ENCODE measurements at regions not wholly inside any gene's neighbourhood (a gene's known extent, or its start where the extent isn't known, plus 50 kb on each side); places are given as distances from the start of the nearest gene placed in this dataset.

GRCh38 chr1:73913025-73913424 lies 285.0 kb downstream of the LRRIQ3 start:
- no peak for DNase-seq (ENCODE audit: low read depth)
- TF ChIP-seq CTCF (IDR thresholded peaks at IDR 0.05; ENCODE audit: low read length, missing control alignments) = no peak
- no peak overlapping the region for H3K4me3 ChIP-seq (replicated peaks; ENCODE audit: low read depth, low read length)

- no peak overlapping the region for H3K4me3 ChIP-seq (replicated peaks; ENCODE audit: low read depth, low read length)
- TF ChIP-seq CTCF (IDR thresholded peaks at IDR 0.05; ENCODE audit: low read length, missing control alignments) = no peak
- DNase-seq (ENCODE audit: low read depth) = no peak
These were observed 286.1 kb downstream of the LRRIQ3 start for GRCh38 chr1:73911849-73912248.

GRCh38 chr1:73910466-73910865 lies 287.5 kb downstream of the LRRIQ3 start:
- no peak for DNase-seq (ENCODE audit: low read depth)
- no peak for TF ChIP-seq CTCF (IDR thresholded peaks at IDR 0.05; ENCODE audit: low read length, missing control alignments)
- no peak overlapping the region for H3K4me3 ChIP-seq (replicated peaks; ENCODE audit: low read depth, low read length)

- DNase-seq (ENCODE audit: low read depth) = no peak
- no peak for TF ChIP-seq CTCF (IDR thresholded peaks at IDR 0.05; ENCODE audit: low read length, missing control alignments)
- no peak overlapping the region for H3K4me3 ChIP-seq (replicated peaks; ENCODE audit: low read depth, low read length)
These were observed 287.9 kb downstream of the LRRIQ3 start for GRCh38 chr1:73910062-73910461.

- no peak for TF ChIP-seq CTCF (IDR thresholded peaks at IDR 0.05; ENCODE audit: low read length, missing control alignments)
- H3K4me3 ChIP-seq (replicated peaks; ENCODE audit: low read depth, low read length) = no peak overlapping the region
- no peak for DNase-seq (ENCODE audit: low read depth)
These were observed 288.9 kb downstream of the LRRIQ3 start for GRCh38 chr1:73909043-73909562.

GRCh38 chr1:73907051-73907450 lies 290.9 kb downstream of the LRRIQ3 start:
- no peak for TF ChIP-seq CTCF (IDR thresholded peaks at IDR 0.05; ENCODE audit: low read length, missing control alignments)
- no peak overlapping the region for H3K4me3 ChIP-seq (replicated peaks; ENCODE audit: low read depth, low read length)
- no peak for DNase-seq (ENCODE audit: low read depth)

GRCh38 chr1:73903092-73903491 lies 294.9 kb downstream of the LRRIQ3 start:
- no peak overlapping the region for H3K4me3 ChIP-seq (replicated peaks; ENCODE audit: low read depth, low read length)
- TF ChIP-seq CTCF (IDR thresholded peaks at IDR 0.05; ENCODE audit: low read length, missing control alignments) = no peak
- DNase-seq (ENCODE audit: low read depth) = no peak

Data from fibroblast of pulmonary artery (primary cell).